Anterior cingulate cortex (tissue), 58 donors: ENCODE measurements at regions not wholly inside any gene's neighbourhood (a gene's known extent, or its start where the extent isn't known, plus 50 kb on each side); places are given as distances from the start of the nearest gene placed in this dataset.

ENCODE experiments used
- DNase-seq, 58 donors: peaks; one replicate each; lab custom pipeline; 2025; lab: John Stamatoyannopoulos, UW

GRCh38 chr10:83037653-83038052 lies 1101.7 kb upstream of the GHITM start:
- DNase-seq = no peak

GRCh38 chr10:83038631-83039030 lies 1100.7 kb upstream of the GHITM start:
- no peak for DNase-seq

- no peak for DNase-seq
These were observed 1093.6 kb upstream of the GHITM start for GRCh38 chr10:83045731-83046130.

- no peak for DNase-seq
These were observed 1088.5 kb upstream of the GHITM start for GRCh38 chr10:83050815-83051214.

- no peak for DNase-seq
These were observed 1076.4 kb upstream of the GHITM start for GRCh38 chr10:83062871-83063270.

- no peak for DNase-seq
These were observed 1065.8 kb upstream of the GHITM start for GRCh38 chr10:83073472-83073871.

- no peak for DNase-seq
These were observed 1064.1 kb upstream of the GHITM start for GRCh38 chr10:83075016-83075814.

- DNase-seq = no peak
These were observed 1063.4 kb upstream of the GHITM start for GRCh38 chr10:83075815-83076355.

GRCh38 chr10:83076443-83076842 lies 1062.9 kb upstream of the GHITM start:
- no peak for DNase-seq

- no peak for DNase-seq
These were observed 1061.1 kb upstream of the GHITM start for GRCh38 chr10:83078160-83078559.

GRCh38 chr10:83078645-83079044 lies 1060.7 kb upstream of the GHITM start:
- DNase-seq = no peak

- DNase-seq = peak in 11 of 58 donors; percentile 0 to 53 (median 7)
These were observed 1055.5 kb upstream of the GHITM start for GRCh38 chr10:83083831-83084230.

- DNase-seq = no peak
These were observed 1050.0 kb upstream of the GHITM start for GRCh38 chr10:83089335-83089734.

- no peak for DNase-seq
These were observed 1034.7 kb upstream of the GHITM start for GRCh38 chr10:83104616-83105015.

GRCh38 chr10:83108565-83109333 lies 1030.6 kb upstream of the GHITM start:
- DNase-seq = no peak

- no peak for DNase-seq
These were observed 1020.0 kb upstream of the GHITM start for GRCh38 chr10:83119346-83119745.

- DNase-seq = no peak
These were observed 1017.0 kb upstream of the GHITM start for GRCh38 chr10:83122336-83122735.

GRCh38 chr10:83127942-83128575 lies 1011.2 kb upstream of the GHITM start:
- no peak for DNase-seq

- DNase-seq = no peak
These were observed 998.5 kb upstream of the GHITM start for GRCh38 chr10:83140811-83141210.

GRCh38 chr10:83142074-83142563 lies 997.2 kb upstream of the GHITM start:
- DNase-seq = peak in 1 of 58 donors; percentile 5

- DNase-seq = no peak
These were observed 994.8 kb upstream of the GHITM start for GRCh38 chr10:83144461-83144860.
